ENCODE measurements at regions not wholly inside any gene's neighbourhood (a gene's known extent, or its start where the extent isn't known, plus 50 kb on each side); places are given as distances from the start of the nearest gene placed in this dataset.
"Not testable (repeated sequence)": the region's sequence is repeated elsewhere in the genome, so short reads cannot be mapped to it uniquely, and the experiment has no call there.

DNA sequence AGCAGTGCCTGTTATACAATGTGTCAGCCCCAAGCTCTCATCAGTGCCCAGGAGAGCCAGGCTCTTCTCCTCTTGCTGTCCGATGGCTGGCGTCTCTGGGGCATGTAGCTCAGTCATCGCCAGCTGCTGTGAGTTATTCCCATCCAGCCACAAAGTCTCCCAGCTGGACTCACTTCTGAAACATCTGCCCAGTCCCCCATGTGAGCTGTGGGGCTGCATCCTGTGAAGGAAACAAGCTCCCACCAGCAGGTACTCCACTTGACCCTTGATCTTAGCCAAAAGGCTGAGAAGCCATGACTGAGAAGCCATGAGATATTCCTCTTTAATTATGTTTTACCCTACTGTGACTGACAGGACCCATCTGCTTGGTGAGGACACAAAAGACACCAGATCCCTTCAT is 212.7 kb upstream of the IGFBP3 start:
- DNase-seq (ENCODE audit: low spot score) = no peak

DNA sequence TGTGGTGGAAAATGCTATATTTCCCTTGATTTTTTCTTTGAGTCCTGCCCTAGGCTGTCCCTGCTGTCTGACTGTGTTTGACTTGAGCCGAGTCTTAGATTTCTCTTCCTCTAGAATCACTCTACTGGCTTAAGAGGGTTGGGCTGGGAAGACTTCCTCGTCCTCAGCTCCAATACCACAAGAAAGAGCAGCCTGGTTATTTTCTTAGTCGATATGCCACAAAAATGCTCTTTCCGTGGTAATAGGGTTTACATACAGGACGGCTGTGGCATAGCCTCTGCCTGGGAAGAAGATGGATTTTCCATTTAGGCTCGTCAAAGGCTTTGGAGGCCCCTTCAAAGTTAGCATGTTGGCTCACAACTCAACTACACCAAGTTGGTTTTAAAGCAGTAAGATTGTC is 212.0 kb upstream of the IGFBP3 start:
- DNase-seq (ENCODE audit: low spot score) = no peak

DNA sequence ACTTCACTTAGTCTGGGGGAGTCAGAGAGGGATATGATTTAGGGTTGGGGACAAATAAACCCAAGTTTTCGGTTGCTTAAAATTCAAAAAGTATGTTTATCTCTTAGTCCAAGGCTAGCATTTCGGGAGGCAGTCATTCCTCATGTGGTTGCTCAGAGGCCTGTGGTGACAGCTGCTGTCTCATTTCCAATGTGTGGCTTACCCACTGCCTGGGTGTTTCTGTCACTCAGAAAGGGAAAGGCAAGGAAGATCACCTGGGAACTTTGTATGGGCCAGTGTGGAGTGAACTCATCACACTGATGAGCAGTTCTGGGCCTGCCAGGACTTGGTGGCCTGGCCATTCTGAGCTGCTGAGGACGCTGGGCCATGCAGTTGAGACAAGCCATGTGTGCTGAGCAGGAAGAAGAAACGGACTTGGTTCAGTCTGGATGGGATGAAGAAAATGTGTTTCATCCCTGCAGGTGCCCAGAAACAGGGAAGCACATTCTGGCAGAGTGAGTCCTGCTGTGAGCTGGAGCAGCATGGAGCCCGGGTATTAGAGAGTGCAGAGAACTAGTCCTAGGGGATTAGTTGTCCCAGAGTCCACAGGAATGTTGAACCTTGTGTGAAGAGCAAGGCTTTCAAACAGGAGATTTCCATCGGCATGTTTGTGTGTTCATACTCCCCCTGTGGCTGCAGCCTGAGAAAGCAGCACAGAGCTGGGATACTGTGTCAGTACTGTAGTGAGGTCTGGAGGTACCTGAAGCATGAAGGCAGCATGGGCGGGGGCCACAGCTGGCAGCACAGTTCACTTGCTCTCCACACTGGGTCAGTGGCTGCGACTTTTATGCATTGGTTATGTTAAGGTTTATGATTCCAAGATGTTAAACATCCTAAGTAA is 211.1 kb upstream of the IGFBP3 start:
- DNase-seq (ENCODE audit: low spot score) = no peak

DNA sequence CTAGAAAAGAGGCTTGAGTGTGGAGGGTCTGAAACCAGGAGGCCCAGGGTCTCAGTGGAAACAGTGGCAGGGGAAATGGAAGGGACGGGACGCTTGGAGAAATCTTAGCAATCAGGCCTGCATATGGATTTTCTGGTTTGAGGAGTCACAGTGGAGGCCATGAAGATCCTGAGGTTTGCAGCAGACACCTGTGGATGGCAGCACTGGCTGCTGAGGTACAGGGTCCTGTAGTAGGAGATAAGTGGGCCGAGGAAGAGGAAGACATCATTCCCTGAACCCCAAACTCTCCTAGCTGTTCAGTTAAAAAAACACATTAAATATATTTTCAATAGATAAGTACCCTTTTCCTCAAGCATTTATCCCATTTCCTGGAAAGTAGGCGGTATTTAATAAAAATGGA is 208.8 kb upstream of the IGFBP3 start:
- DNase-seq (ENCODE audit: low spot score) = no peak

DNA sequence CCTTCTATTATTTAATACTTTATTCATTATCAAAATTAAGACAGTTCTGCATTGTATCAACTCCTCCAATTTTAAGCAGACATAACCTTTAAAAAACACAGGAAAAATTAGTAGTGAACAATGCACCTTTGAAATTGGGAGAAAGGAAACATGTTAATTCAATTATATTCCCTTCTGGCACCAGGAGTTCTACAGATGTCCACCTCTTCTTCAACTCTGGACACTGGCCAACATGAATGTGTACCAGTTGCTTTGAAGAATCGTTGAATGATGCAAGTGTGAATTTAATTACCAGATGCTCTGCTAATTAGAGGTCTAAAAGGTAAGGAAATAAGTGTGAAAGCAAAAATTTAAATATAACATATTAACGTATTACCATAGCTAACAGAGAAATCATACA is 206.7 kb upstream of the IGFBP3 start:
- DNase-seq (ENCODE audit: low spot score) = no peak

DNA sequence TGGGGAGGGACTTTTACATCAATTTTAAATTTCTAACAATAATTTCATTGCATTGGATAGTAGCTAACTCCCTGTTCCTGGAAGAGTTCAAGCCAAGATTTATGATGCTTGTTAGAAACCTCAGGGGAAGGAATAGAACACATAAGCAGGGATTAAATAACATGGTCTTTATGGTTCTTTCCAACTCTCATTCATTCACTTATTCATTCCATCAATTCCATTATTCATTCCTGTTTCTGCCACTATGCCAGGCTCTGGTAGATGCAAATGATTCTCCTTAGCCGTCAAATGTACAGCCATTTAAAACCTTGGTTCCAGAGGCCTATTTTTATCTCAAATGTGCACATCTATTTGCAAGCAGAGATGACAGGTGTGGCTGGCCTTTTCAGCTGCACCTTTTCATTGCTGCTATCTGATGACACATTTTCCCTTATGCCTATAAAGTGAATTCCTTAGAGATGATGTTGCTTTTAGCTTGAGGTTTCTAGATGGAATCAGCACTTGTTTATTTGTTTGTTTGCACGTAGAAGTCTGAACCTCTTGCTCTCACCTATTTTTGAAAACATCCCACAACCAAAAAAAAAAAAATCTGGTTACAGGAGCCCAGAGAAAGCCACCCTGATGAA is 205.7 kb upstream of the IGFBP3 start:
- DNase-seq (ENCODE audit: low spot score) = no peak

DNA sequence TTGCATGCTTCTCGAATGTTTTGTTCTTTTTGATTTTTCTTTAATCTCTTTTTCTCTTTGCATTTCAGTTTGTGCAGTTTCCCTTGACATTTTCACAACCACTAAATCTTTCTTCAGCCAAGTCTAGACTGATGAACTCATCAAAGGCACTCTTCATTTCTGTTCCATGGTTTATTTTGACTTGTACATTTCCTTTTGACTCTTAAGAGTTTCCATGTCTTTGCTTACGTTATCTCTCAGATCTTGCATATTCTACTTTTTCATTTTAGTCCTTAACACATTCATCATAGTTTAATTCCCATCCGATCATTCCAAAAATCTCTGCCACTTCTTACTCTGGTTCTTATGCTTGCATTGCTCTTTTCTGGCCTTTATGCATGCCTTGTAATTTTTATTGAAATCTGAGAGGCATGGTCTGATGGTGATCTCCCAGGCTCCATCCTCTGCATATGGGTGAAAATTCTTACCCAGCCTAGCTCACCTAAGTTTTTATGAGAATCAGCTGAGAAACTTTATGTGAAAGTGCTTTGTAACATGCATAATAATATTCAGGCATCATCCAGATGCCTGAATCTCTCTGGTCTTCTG is 202.8 kb upstream of the IGFBP3 start:
- no peak for DNase-seq (ENCODE audit: low spot score)

DNA sequence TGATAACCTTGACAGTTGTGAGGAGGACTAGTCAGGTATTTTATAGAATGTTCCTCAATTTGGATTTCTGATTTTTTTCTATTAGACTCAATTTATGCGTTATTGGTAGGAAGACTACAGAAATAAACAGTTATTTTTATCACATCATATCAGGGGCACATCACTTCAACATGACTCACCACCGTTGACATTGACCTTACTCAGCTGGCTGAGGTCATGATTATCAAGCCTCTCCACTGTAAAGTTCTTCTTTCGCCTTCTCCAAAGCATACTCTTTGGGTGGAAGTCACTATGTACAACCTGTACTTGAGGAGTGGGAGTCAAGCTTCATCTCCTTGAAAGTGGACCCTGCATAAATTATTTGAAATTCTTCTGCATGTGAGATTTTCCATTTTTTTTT is 194.3 kb upstream of the IGFBP3 start:
- no peak for DNase-seq (ENCODE audit: low spot score)

DNA sequence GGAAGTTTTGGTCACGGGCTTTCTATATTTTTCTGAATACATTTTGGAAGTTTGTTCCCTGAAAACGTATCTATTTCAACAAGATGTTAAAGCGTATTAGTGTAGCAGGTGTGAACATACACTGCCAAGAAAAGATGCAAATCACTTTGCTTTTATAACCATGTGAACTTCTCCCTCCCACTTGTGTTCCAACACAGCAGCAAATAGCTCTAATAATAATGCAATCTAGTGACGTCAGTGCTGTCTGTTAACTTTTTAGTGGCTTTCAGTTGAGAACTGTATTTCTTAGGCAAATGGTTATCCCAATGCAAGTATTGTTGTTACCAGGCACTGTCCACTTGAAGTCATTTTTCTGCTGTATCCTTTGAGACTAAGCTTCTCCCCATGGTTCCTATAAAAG is 188.4 kb upstream of the IGFBP3 start:
- no peak for DNase-seq (ENCODE audit: low spot score)

DNA sequence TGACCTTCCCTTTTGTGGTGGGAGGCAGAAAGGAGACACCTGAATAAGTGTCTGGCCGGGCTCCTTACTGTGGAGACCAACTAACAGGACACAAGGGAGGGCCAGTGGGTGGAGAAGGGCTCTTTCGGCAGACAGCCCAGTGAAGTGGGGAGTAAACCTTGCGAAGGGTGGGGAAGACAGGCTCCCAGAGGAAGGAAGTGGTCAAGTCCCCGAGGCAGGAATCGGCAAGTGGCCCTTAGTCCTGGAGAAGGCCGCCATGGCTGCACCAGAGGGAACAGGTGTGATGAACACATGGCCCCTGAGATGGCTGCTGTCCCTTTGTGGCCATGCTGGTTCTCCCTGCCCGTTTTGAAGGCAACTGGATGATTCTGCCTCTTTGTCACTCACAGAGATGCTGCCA is 187.2 kb upstream of the IGFBP3 start:
- no peak for DNase-seq (ENCODE audit: low spot score)

DNA sequence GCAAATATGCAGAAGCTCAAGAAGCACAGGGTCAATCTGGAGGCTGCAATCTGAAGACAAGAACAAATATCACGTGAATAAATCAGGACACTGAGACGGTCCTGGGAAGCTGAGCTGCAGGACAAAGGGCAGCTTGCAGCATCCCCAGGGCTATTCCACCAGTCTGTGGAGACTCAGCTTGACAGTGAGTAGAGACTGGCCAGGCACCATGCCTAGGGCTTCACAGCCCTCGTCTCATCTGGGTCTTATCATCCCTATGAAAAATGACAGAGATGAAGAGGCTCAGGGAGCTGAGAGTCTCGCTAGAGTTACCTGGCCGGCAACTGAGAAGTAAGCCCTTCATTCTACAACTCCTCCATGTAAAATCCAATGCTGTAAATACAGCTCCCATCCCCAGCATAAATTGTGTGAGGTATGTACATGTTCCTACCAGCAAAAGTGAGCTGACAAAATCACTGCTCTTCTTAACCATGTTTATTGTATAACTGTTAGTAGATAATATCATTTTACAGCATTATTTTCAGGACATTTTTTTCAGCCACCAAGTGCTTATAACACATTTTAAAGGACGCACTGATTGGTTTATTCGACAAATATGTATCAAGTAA is 186.6 kb upstream of the IGFBP3 start:
- DNase-seq (ENCODE audit: low spot score) = no peak

DNA sequence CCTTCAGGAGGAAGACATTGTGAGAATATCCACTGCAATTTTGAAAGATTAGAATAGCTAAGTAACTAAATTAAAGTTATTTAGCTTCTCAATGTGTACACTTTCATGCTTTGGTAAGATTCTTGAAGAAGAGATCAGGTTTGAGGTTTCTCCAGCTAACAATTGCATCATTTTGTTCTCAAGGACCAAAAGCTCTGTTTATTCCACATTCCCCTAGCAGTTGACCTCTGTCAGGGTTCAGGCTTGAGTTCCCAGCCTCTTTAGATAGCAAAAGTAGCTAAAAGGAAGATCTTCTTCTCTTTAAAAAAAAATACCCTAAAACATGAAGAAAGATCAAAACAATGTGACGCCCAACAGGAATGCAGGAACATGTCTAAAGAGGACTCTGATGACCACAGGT is 179.4 kb upstream of the IGFBP3 start:
- no peak for DNase-seq (ENCODE audit: low spot score)

DNA sequence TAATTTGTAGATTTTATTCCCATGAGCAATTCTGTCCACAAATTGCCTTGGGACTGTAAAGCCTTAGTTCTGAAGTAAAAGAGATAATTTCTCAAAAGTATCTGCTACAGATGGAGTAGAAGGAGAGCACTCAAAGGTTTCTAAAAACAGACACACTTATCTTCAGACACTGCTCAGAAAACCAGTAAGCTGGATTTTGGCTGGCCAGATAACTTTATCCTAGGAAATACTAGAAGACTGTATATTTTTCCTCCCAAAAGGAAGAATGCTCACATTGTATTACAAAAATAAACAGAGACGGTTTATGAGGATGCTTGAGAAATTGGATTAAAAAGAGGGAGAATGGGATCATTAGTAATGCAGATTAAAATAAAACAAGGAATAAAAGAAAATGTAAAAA is 178.0 kb upstream of the IGFBP3 start:
- DNase-seq (ENCODE audit: low spot score) = no peak

DNA sequence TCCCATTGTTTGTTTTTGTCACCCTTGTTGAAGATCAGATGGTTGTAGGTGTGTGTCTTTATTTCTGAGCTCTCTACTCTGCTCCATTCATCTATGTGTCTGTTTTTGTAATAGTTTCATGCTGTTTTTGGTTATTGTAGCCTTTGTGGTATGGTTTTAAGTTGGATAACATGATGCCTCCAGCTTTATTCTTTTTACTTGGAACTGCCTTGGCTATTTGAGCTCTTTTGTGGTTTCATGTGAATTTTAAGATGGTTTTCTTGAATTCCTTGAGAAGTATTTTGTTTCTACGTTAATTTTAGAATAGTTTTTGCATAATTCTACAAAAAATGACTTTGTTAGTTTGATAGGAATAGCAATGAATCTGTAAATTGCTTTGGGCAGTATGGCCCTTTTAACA is 170.0 kb upstream of the IGFBP3 start:
- DNase-seq (ENCODE audit: low spot score) = no peak

DNA sequence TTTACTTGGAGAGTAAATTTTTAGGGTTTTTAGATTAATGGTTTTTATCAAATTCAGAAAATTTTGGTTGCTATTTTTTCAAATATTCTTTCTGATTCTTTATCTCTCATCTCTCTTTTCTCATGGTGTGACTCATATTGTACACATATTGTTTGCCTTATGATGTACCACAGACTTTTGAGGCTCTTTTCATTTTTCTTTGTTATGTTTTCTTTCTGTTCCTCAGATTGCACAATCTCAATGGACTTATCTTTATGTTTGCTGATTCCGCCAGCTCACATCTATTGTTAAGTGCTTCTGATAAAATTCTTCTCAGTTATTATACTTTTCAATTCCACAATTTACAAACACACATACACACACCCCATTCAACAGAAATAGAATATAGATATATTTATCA is 168.2 kb upstream of the IGFBP3 start:
- DNase-seq (ENCODE audit: low spot score) = no peak

DNA sequence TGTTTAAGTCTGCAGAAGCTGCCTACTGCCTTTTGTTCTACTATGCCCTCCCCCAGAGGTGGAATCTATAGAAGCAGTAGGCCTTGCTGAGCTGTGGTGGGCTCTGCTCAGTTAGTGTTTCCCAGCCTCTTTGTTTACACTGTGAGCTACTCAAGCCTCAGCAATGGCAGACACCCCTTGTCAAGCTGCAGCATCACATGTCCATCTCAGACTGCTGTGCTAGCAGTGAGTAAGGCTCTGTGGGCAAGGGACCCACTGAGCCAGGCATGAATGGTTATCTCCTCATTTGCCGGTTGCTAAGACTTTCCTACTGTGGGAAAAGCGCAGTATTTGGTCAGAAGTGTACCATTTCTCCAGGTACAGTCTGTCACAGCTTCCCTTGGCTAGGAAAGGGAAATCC is 167.4 kb upstream of the IGFBP3 start:
- DNase-seq (ENCODE audit: low spot score) = not testable (repeated sequence)

DNA sequence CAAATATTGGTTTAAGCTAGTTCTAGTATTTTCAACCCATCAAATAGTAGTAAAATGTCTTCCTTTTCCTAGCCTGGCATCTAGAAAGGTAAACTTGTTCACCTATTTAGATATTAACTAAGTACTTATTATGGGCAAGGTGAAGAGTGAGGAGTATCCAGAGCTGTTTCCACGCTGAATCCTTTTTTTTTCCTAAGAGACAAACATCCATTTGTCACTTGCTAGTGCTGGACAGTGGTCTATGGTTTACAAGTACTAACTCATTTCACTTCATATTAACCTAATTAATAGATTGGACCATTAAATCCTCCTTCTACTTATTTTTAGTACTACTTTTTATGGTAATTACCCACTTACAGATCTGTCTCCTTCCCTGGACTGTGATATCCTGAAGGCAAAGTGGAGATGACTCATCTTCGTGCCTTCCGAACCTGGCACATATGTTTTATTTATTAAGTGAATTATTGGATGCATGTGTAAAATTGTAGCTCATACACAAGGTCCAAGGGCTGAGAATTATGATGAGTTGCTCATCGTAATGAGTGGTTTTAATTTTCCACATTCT is 159.6 kb upstream of the IGFBP3 start:
- DNase-seq (ENCODE audit: low spot score) = no peak

DNA sequence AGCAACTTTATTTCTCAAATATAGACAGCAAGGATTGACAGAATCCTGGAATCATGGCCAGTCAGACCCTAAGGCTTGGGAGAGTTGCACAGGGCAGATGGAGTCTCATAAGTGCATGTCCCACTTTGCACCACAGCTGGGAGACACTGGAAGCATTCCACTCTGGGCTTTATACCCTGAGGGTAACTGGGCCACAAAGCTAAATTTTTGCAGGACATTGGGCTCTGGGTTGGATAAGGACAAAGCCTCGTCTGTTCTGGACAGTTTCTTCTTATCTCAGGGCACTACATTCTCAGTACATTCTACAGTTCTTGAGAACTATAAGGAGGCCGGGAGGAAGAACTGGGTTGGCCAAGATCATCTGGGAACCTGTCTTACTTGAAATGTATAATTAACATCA is 158.3 kb upstream of the IGFBP3 start:
- no peak for DNase-seq (ENCODE audit: low spot score)

DNA sequence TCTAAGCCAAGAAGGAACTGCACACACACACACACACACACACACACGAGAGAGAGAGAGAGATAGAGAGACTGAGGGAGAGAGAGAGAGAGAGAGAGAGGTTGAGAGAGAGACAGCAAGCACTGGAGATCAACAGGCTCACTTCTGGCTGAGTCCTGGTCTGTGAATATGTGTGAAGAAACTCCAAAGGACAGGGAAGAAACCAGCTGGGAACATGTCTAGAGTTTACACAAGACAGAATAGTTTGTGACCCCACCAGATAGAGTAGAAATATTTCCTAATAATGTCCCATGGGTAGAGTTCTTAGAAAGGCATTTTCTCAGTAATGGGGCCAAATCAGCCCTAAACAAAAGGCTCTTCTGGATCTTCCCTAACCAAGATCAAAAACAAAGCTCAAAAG is 155.5 kb upstream of the IGFBP3 start:
- DNase-seq (ENCODE audit: low spot score) = no peak

DNA sequence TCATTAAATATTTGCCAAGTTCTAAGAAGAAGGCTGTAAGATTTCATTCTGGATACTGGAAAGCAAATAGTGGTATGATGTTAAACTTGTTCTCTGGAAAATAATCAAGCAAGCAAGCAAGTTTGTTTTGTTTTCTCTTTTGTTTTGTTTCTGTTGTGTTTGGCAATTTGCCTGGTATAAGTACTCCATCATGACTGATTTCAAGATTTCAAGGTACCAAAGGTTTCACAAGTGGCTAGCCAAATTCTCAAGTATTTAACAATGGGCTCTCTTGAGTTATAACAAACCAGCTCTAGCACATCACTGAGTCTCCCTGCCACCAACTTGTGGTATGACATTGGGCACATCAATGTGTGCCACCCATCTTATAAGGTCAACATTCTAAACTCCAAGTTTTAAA is 151.7 kb upstream of the IGFBP3 start:
- DNase-seq (ENCODE audit: low spot score) = no peak

DNA sequence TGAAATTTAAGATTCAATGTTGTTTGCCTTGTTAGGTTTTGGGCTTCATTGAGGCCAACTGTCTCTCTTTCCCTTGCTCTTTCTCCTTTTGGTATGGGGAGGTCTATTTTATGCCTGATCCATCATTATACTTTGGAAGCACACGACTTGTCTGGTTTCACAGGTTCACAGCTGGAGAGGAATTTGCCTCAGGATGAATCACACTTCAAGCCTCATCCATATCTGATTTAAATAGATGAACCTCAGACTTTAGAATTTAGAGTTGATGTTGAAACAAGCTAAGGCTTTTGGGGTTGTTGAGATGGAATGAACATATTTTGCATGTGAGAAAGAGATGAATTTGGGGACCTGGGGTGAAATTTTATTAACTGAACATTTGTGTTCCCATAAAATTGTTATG is 150.5 kb upstream of the IGFBP3 start:
- DNase-seq (ENCODE audit: low spot score) = no peak

DNA sequence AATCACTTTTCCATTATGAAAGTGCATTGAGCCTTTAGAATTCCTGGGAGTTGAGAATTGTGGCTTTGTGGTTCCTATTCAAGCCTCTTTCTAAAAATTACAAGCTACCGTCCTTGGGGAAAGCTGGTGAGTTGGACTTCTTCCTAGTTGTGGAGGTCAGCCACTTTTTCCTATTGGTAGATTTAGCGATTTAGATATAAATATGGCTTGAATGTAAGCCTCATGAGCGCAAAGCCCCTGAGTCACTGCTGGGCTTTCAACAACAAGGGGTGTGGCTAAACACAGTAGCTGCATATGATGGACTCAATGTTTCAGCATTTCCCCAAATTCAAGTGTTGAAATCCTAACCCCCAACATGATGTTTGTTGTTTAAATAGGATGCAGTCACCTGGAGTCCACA is 150.0 kb upstream of the IGFBP3 start:
- DNase-seq (ENCODE audit: low spot score) = no peak

DNA sequence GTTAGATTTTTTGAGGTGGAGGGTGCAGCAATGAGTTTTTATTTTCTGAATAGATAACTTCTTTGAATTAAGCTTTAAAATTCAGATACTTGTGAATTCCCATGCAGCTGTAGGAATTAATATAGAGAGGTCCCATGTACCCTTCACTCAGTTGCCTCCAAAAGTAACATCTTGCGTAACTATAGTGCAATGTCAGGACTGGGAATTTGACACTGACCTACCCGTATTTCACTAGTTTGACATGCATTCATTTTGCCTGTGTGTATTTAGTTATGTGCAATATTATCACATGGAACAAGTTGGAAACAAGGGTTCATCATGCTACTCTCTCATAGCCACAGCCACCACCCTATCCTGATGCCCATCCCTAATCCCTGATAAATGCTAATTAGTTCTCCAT is 147.1 kb upstream of the IGFBP3 start:
- no peak for DNase-seq (ENCODE audit: low spot score)

Measured in germinal center (tissue), 1 donor.